GM23338 (cell line): ENCODE measurements at regions not wholly inside any gene's neighbourhood (a gene's known extent, or its start where the extent isn't known, plus 50 kb on each side); places are given as distances from the start of the nearest gene placed in this dataset.

Experiments used
- ATAC-seq: fragments of 200-7000 bp; cut with Tn5 transposase; 3 replicates; pipeline ENCODE4 v1.9.1; 2020
- DNase-seq: peaks from one replicate; pipeline ENCODE4 v3.0.0-alpha.2; 2015; ENCODE audit warnings: low spot score
- H2AFZ ChIP-seq: fragments of 200-600 bp; sonication (generic); 2 replicates; pipeline ENCODE4 v1.8.0; 2016; ENCODE audit warnings: antibody characterized with exemption, mild to moderate bottlenecking, moderate library complexity
- H3F3A ChIP-seq: fragments of 200-600 bp; sonication (generic); replicated peaks from 2 replicates; pipeline ENCODE4 v1.8.0; 2017; ENCODE audit warnings: antibody characterized with exemption, mixed run types, low read depth
- H3K27ac ChIP-seq: fragments of 200-600 bp; sonication (generic); 2 replicates; pipeline ENCODE4 v1.6.1; 2016; ENCODE audit warnings: low read depth
- H3K27me3 ChIP-seq: fragments of 200-600 bp; sonication (generic); 2 replicates; pipeline ENCODE4 v1.8.0; 2016; ENCODE audit warnings: mild to moderate bottlenecking, mixed run types, moderate library complexity; ENCODE audit not compliant: insufficient read depth
- H3K36me3 ChIP-seq: fragments of 200-600 bp; sonication (generic); 2 replicates; pipeline ENCODE4 v1.8.0; 2016; ENCODE audit warnings: mild to moderate bottlenecking; ENCODE audit not compliant: insufficient read depth
- H3K4me1 ChIP-seq: fragments of 200-600 bp; sonication (generic); 2 replicates; pipeline ENCODE4 v1.8.0; 2016; ENCODE audit warnings: mild to moderate bottlenecking, moderate library complexity; ENCODE audit not compliant: insufficient read depth
- H3K4me2 ChIP-seq: fragments of 200-600 bp; sonication (generic); 2 replicates; pipeline ENCODE4 v1.7.1; 2017; ENCODE audit warnings: mixed run types
- H3K4me3 ChIP-seq: fragments of 200-600 bp; sonication (generic); 2 replicates; pipeline ENCODE4 v1.6.1; 2016; ENCODE audit warnings: mixed run types
- H3K79me2 ChIP-seq: fragments of 200-600 bp; sonication (generic); replicated peaks from 2 replicates; pipeline ENCODE4 v1.8.0; 2017; ENCODE audit warnings: mild to moderate bottlenecking; ENCODE audit not compliant: insufficient read depth
- H3K9me2 ChIP-seq: fragments of 200-600 bp; sonication (generic); 2 replicates; pipeline ENCODE4 v1.8.0; 2017; ENCODE audit not compliant: insufficient read depth
- H4K20me1 ChIP-seq: fragments of 200-600 bp; sonication (generic); replicated peaks from 2 replicates; pipeline ENCODE4 v1.8.0; 2017; ENCODE audit warnings: mild to moderate bottlenecking; ENCODE audit not compliant: insufficient read depth
- H3K27ac Mint-ChIP-seq: 2 replicates; pipeline ENCODE4 v1.8.0; 2020; ENCODE audit warnings: inconsistent platforms, mild to moderate bottlenecking, moderate library complexity, mixed read lengths
- H3K27me3 Mint-ChIP-seq: 3 replicates; pipeline ENCODE4 v1.8.0; 2022; ENCODE audit warnings: low read depth, mild to moderate bottlenecking, moderate library complexity, mixed read lengths, inconsistent platforms; ENCODE audit not compliant: insufficient read depth, poor library complexity
- H3K36me3 Mint-ChIP-seq: 3 replicates; pipeline ENCODE4 v1.8.0; 2021; ENCODE audit warnings: low read depth, mild to moderate bottlenecking, inconsistent platforms, moderate library complexity, mixed read lengths
- H3K4me1 Mint-ChIP-seq: 3 replicates; pipeline ENCODE4 v1.8.0; 2020; ENCODE audit warnings: mild to moderate bottlenecking, inconsistent platforms, mixed read lengths
- H3K4me3 Mint-ChIP-seq: 3 replicates; pipeline ENCODE4 v1.8.0; 2021; ENCODE audit warnings: moderate library complexity, mild to moderate bottlenecking, inconsistent platforms, mixed read lengths
- H3K9me3 Mint-ChIP-seq: 3 replicates; pipeline ENCODE4 v1.8.0; 2020; ENCODE audit warnings: moderate library complexity, mild to moderate bottlenecking, inconsistent platforms, mixed read lengths
- CREB1 ChIP-seq: fragments of 250-450 bp; sonication (Bioruptor Pico); IDR thresholded peaks from 2 replicates; pipeline ENCODE4 v1.5.0; 2020; ENCODE audit warnings: low read depth, mild to moderate bottlenecking, moderate library complexity
- ETS1 ChIP-seq: IDR thresholded peaks from 2 replicates; pipeline ENCODE4 v1.6.1; 2016; ENCODE audit warnings: antibody characterized with exemption
- EZH2 ChIP-seq: fragments of 200-600 bp; sonication (generic); IDR thresholded peaks from one replicate; pipeline ENCODE4 v1.8.0; 2017; ENCODE audit warnings: antibody characterized with exemption, mild to moderate bottlenecking, low read depth; ENCODE audit not compliant: unreplicated experiment
- EZH2phosphoT487 ChIP-seq: fragments of 200-600 bp; sonication (generic); IDR thresholded peaks from one replicate; pipeline ENCODE4 v1.8.1; 2018; ENCODE audit warnings: antibody characterized with exemption; ENCODE audit not compliant: unreplicated experiment
- JUNB ChIP-seq: IDR thresholded peaks from one replicate; pipeline ENCODE4 v1.6.1; 2016; ENCODE audit warnings: antibody characterized with exemption; ENCODE audit not compliant: unreplicated experiment
- NANOG ChIP-seq: IDR thresholded peaks from 2 replicates; pipeline ENCODE4 v1.6.1; 2016; ENCODE audit warnings: antibody characterized with exemption, borderline replicate concordance
- REST ChIP-seq: IDR thresholded peaks from one replicate; pipeline ENCODE4 v1.6.1; 2018; ENCODE audit warnings: antibody characterized with exemption; ENCODE audit not compliant: unreplicated experiment
- STAT1 ChIP-seq: IDR thresholded peaks from one replicate; pipeline ENCODE4 v1.6.1; 2016; ENCODE audit warnings: antibody characterized with exemption; ENCODE audit not compliant: unreplicated experiment
- ZNF114 ChIP-seq: fragments of 250-450 bp; sonication (Bioruptor Pico); IDR thresholded peaks from 2 replicates; pipeline ENCODE4 v1.5.0; 2020; ENCODE audit warnings: mild to moderate bottlenecking, moderate library complexity
- ZNF331 ChIP-seq: fragments of 250-450 bp; sonication (Bioruptor Pico); IDR thresholded peaks from 2 replicates; pipeline ENCODE4 v1.5.0; 2020; ENCODE audit warnings: low read depth, mild to moderate bottlenecking, moderate library complexity
- ZNF462 ChIP-seq: fragments of 250-450 bp; sonication (Bioruptor Pico); IDR thresholded peaks from 2 replicates; pipeline ENCODE4 v1.5.0; 2020; ENCODE audit warnings: mild to moderate bottlenecking, moderate library complexity

DNA sequence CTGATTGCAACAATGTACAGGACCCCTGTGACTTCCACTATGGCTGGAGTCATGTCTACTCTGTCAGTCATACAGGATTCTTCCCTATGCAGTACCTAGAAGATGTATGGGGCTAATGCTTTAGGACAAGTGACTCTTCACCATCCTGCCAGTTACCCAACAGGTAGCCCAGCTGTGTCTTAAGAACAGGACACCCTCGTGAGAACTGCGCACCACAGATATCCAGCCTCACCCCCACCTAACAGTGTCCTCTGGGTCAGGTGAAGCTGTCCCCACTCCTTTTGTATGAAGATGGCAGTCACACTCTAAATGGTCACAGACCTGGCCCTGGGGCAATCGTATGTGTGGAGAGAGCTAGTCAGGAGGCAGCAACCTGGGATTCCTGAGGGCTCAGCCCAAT, 191.6 kb downstream of the C6orf118 start:
- H3K36me3 ChIP-seq, result no peaks in the 10 kb centered on the region
- H3K27ac Mint-ChIP-seq, result no peak overlapping the region
- H3K27ac ChIP-seq, result no peak overlapping the region
- H3F3A ChIP-seq, result no peaks in the 10 kb centered on the region
- no peaks in the 10 kb centered on the region for H3K27me3 ChIP-seq
- ATAC-seq (no peak), DNase-seq (no peak)
- no peaks in the 10 kb centered on the region for H3K9me2 ChIP-seq
- no peaks in the 10 kb centered on the region for H3K79me2 ChIP-seq
- H2AFZ ChIP-seq, result no peak overlapping the region
- no peaks in the 10 kb centered on the region for H3K27me3 Mint-ChIP-seq
- TF ChIP-seq STAT1 (no peak), EZH2phosphoT487 (no peak), EZH2 (no peak), JUNB (no peak), ZNF462 (CRISPR knock-in tag) (no peak), ZNF114 (CRISPR knock-in tag) (no peak), NANOG (no peak), REST (no peak), CREB1 (CRISPR knock-in tag) (no peak), ZNF331 (CRISPR knock-in tag) (no peak), ETS1 (no peak)
- no peak overlapping the region for H3K4me2 ChIP-seq
- peaks cover 15% of the 10 kb centered on the region; the same call in 2 of the 3 replicates for H3K4me1 Mint-ChIP-seq
- no peaks in the 10 kb centered on the region for H4K20me1 ChIP-seq
- H3K4me1 ChIP-seq, result peaks cover 6% of the 10 kb centered on the region
- peaks cover 18% of the 10 kb centered on the region for H3K9me3 Mint-ChIP-seq
- H3K4me3 Mint-ChIP-seq, result no peak overlapping the region
- H3K4me3 ChIP-seq, result no peak overlapping the region
- no peaks in the 10 kb centered on the region for H3K36me3 Mint-ChIP-seq
